Right ventricle myocardium superior (tissue), 1 donor: ENCODE measurements at regions not wholly inside any gene's neighbourhood (a gene's known extent, or its start where the extent isn't known, plus 50 kb on each side); places are given as distances from the start of the nearest gene placed in this dataset.
A peak's percentile ranks its signal among the peaks of the same experiment; 100 is the strongest.

Experiments used
- ATAC-seq: fragments of 200-7000 bp; cut with Tn5 transposase; one replicate; pipeline ENCODE4 v1.9.1; 2020; ENCODE audit warnings: mild to moderate bottlenecking; ENCODE audit not compliant: poor library complexity
- DNase-seq: peaks from one replicate; pipeline ENCODE4 v3.0.0-alpha.2; 2020
- intact Hi-C: fragments of 100-400 bp; cut with DNase I; formaldehyde crosslinking; loops from one replicate; pipeline ENCODE4 v1.11.2; 2022
- donor health status: DM: no; HTN: yes; CAD: no; lungs with severe emphysema.

DNA sequence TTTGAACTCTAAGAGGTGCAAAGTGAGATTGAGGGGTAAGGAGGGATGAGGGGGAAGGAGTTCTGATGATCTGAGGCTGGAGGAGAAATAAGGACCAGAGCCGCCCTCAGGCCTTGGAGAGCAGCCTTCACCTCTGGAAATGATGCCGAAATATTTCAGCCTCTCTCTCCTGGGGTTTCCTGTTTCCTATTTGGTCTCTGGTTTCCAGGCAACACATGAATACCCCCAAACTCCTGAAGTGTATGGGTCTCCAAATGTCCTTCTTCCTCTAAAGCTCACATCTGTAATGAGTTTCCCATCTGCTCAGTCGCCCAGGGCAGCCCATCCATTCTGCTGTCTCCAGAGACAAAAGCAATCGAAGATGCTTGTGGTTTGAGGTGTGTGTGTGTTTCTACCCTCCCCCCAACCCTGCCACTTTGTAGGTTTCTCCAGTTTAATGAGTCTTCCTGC lies 52.0 kb upstream of the FAM20B start:
- intact Hi-C loops = no loop called here
- ATAC-seq (peak; percentile 41), DNase-seq (no peak)
